CD14-positive monocyte (primary cell): ENCODE measurements at regions not wholly inside any gene's neighbourhood (a gene's known extent, or its start where the extent isn't known, plus 50 kb on each side); places are given as distances from the start of the nearest gene placed in this dataset.

Experiments
- DNase-seq, 3 donors: peaks; one replicate each; pipeline ENCODE4 v3.0.0-alpha.2; 2011 to 2022
- H2AFZ ChIP-seq: 2 replicates; pipeline ENCODE4 v1.6.0; 2012; ENCODE audit warnings: mild to moderate bottlenecking, low read depth, low read length, inconsistent platforms; ENCODE audit not compliant: insufficient read depth, poor library complexity, severe bottlenecking
- H3K27ac ChIP-seq, 2 donors: 1 replicate in 1 of 2; 2 replicates in 1 of 2; pipeline ENCODE4 v1.5.1; 2012 to 2013; ENCODE audit warnings: low read length in 2 of 2, control low read depth in 1 of 2, inconsistent platforms in 1 of 2, low read depth in 1 of 2, mild to moderate bottlenecking in 1 of 2
- H3K27me3 ChIP-seq, 2 donors: one replicate each; pipeline versions ENCODE4 v1.6.0 to v1.6.1; 2011 to 2013; ENCODE audit warnings: low read length in 2 of 2; ENCODE audit not compliant: control insufficient read depth in 2 of 2, insufficient read depth in 2 of 2
- H3K36me3 ChIP-seq, 2 donors: replicated peaks in 1 of 2; 1 replicate in 1 of 2; 2 replicates in 1 of 2; pipeline versions ENCODE4 v1.5.1 to v1.6.1; 2012 to 2013; ENCODE audit warnings: low read length in 2 of 2, control low read depth in 1 of 2, inconsistent platforms in 1 of 2, mild to moderate bottlenecking in 1 of 2; ENCODE audit not compliant: insufficient read depth in 2 of 2, control insufficient read depth in 1 of 2
- H3K4me1 ChIP-seq, 2 donors: 1 replicate in 1 of 2; 2 replicates in 1 of 2; pipeline versions ENCODE4 v1.5.1 to v1.6.1; 2012 to 2013; ENCODE audit warnings: low read length in 2 of 2, control low read depth in 1 of 2, inconsistent platforms in 1 of 2, mild to moderate bottlenecking in 1 of 2, moderate library complexity in 1 of 2; ENCODE audit not compliant: insufficient read depth in 2 of 2, control insufficient read depth in 1 of 2
- H3K4me2 ChIP-seq: replicated peaks from 2 replicates; pipeline ENCODE3; 2012; ENCODE audit warnings: low read length, moderate library complexity, mild to moderate bottlenecking; ENCODE audit not compliant: poor library complexity, severe bottlenecking; ENCODE audit errors: extremely low read depth
- H3K4me3 ChIP-seq, 3 experiments: fragments of 200-600 bp in 1 of 3; sonication (generic) in 1 of 3; replicated peaks in 1 of 3; 1 replicate in 2 of 3; 2 replicates in 1 of 3; pipeline ENCODE4 v1.5.1; 2011 to 2013; ENCODE audit warnings: low read length in 3 of 3, mild to moderate bottlenecking in 3 of 3, control low read depth in 2 of 3, low read depth in 2 of 3, inconsistent platforms in 1 of 3, moderate library complexity in 1 of 3
- H3K79me2 ChIP-seq: 2 replicates; pipeline ENCODE4 v1.6.0; 2012; ENCODE audit warnings: mild to moderate bottlenecking, control low read depth, inconsistent platforms, low read length, moderate library complexity; ENCODE audit not compliant: insufficient read depth
- H3K9ac ChIP-seq: 2 replicates; pipeline ENCODE4 v1.6.0; 2017; ENCODE audit warnings: low read length, mild to moderate bottlenecking; ENCODE audit not compliant: insufficient read depth, poor library complexity, severe bottlenecking
- H3K9me3 ChIP-seq, 2 donors: replicated peaks in 1 of 2; 1 replicate in 1 of 2; 2 replicates in 1 of 2; pipeline versions ENCODE4 v1.5.1 to v1.6.1; 2012 to 2013; ENCODE audit warnings: low read length in 2 of 2, control low read depth in 1 of 2; ENCODE audit not compliant: control insufficient read depth in 1 of 2, insufficient read depth in 1 of 2
- H4K20me1 ChIP-seq: 2 replicates; pipeline ENCODE4 v1.6.0; 2012; ENCODE audit warnings: mild to moderate bottlenecking, low read length, control low read depth, moderate library complexity; ENCODE audit not compliant: insufficient read depth
- H3K27ac Mint-ChIP-seq, 7 donors: one replicate each; pipeline ENCODE4 v1.8.0; 2020; ENCODE audit warnings: mild to moderate bottlenecking in 7 of 7, mixed read lengths in 7 of 7, moderate library complexity in 6 of 7, inconsistent platforms in 2 of 7
- H3K27me3 Mint-ChIP-seq, 3 donors: one replicate each; pipeline ENCODE4 v1.8.0; 2021 to 2022; ENCODE audit warnings: low read depth in 3 of 3, mild to moderate bottlenecking in 3 of 3, mixed read lengths in 3 of 3, moderate library complexity in 3 of 3, inconsistent platforms in 1 of 3
- H3K36me3 Mint-ChIP-seq, 2 donors: one replicate each; pipeline ENCODE4 v1.8.0; 2020; ENCODE audit warnings: mixed read lengths in 2 of 2, inconsistent platforms in 1 of 2, mild to moderate bottlenecking in 1 of 2
- H3K4me1 Mint-ChIP-seq: one replicate; pipeline ENCODE4 v1.8.0; 2020; ENCODE audit warnings: mild to moderate bottlenecking, mixed read lengths
- H3K4me3 Mint-ChIP-seq, 2 donors: one replicate each; pipeline ENCODE4 v1.8.0; 2020; ENCODE audit warnings: mild to moderate bottlenecking in 2 of 2, mixed read lengths in 2 of 2, moderate library complexity in 1 of 2
- H3K9me3 Mint-ChIP-seq, 7 donors: one replicate each; pipeline ENCODE4 v1.8.0; 2020 to 2022; ENCODE audit warnings: mixed read lengths in 7 of 7, mild to moderate bottlenecking in 6 of 7, moderate library complexity in 6 of 7, inconsistent platforms in 2 of 7
- WGBS: methylation state at CpG from one replicate; pipeline ENCODE4 v1.1.5; 2013; ENCODE audit warnings: missing lambda C conversion rate; ENCODE audit not compliant: insufficient coverage; 5-methylcytosine and 5-hydroxymethylcytosine counted together
- intact Hi-C, 2 donors: fragments of 100-400 bp; cut with micrococcal nuclease; formaldehyde crosslinking; loops; one replicate each; pipeline versions ENCODE4 v1.15.0 to v1.15.1; 2023
- TF ChIP-seq, protein P1 (sequence below): fragments of 200-600 bp; IDR thresholded peaks from one replicate; pipeline ENCODE4 v1.8.0; 2022; ENCODE audit warnings: antibody characterized with exemption, mild to moderate bottlenecking

DNA sequence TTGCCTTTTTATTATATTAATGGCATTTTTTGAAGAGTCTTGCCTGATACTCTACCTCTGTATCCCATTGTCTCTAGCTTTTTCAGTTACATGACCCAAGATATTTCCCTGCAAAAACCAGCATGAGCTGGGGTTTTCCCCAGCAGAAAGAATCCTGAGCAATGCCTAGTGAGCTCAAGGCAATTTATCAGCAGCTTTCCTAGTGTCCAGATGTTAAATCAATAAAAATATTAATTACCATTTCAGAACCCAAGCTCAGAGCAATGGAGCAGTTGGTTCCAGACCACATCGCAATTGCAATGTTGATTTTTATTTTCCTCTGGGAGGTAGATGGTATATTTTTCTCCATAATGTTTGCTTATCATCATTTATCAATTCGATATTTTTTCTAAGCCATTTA, 137.2 kb downstream of the RAB38 start:
- intact Hi-C loops, result no loop called here
- Histone ChIP-seq H3K27me3 (no peaks in the 10 kb centered on the region), H3K9ac (no peak overlapping the region), H3K27ac (no peak overlapping the region), H3K4me3 (no peak overlapping the region), H2AFZ (no peak overlapping the region), H3K4me2 (no peak overlapping the region), H3K9me3 (peaks cover 0 to 4% of the 10 kb centered on the region in 2 donors), H3K36me3 (no peaks in the 10 kb centered on the region), H4K20me1 (no peaks in the 10 kb centered on the region), H3K4me1 (no peaks in the 10 kb centered on the region), H3K79me2 (no peaks in the 10 kb centered on the region)
- TF ChIP-seq, protein P1, sequence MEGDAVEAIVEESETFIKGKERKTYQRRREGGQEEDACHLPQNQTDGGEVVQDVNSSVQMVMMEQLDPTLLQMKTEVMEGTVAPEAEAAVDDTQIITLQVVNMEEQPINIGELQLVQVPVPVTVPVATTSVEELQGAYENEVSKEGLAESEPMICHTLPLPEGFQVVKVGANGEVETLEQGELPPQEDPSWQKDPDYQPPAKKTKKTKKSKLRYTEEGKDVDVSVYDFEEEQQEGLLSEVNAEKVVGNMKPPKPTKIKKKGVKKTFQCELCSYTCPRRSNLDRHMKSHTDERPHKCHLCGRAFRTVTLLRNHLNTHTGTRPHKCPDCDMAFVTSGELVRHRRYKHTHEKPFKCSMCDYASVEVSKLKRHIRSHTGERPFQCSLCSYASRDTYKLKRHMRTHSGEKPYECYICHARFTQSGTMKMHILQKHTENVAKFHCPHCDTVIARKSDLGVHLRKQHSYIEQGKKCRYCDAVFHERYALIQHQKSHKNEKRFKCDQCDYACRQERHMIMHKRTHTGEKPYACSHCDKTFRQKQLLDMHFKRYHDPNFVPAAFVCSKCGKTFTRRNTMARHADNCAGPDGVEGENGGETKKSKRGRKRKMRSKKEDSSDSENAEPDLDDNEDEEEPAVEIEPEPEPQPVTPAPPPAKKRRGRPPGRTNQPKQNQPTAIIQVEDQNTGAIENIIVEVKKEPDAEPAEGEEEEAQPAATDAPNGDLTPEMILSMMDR, result no peak
- WGBS, result no CpG with 5 or more reads among the region's 2 CpGs
- H3K36me3 Mint-ChIP-seq, result no peaks in the 10 kb centered on the region
- H3K9me3 Mint-ChIP-seq, result peaks cover 0 to 7% (median 3%) of the 10 kb centered on the region in 7 donors
- peaks cover 0 to 5% (median 1%) of the 10 kb centered on the region in 3 donors for H3K27me3 Mint-ChIP-seq
- H3K4me3 Mint-ChIP-seq, result no peak overlapping the region
- H3K4me1 Mint-ChIP-seq, result no peaks in the 10 kb centered on the region
- H3K27ac Mint-ChIP-seq, result no peak overlapping the region
- DNase-seq, result no peak

DNA sequence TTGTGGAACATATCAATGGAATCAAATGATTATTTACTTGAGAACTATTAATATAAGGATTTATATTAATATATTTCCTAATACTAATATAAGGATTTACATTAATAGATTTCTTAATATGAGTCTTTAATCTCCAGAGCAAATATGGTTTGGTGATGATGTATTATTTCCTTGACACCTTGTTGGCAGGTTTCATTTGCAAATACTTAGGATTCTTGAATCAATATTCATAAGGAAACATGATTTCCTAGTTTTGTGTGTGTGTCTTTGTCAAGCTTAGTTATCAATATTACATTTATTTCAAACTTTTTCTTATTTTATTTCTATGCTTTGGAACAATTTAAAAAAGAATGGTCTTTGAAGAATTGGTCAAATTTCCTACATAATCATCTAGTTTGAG, 138.5 kb downstream of the RAB38 start:
- no peak for DNase-seq
- Mint-ChIP-seq H3K4me1 (no peaks in the 10 kb centered on the region), H3K27ac (no peak overlapping the region), H3K27me3 (peaks cover 0 to 2% (median 0%) of the 10 kb centered on the region in 3 donors), H3K9me3 (peaks cover 0 to 7% (median 3%) of the 10 kb centered on the region in 7 donors), H3K4me3 (no peak overlapping the region), H3K36me3 (no peaks in the 10 kb centered on the region)
- Histone ChIP-seq H3K9ac (no peak overlapping the region), H3K4me1 (no peaks in the 10 kb centered on the region), H3K27ac (no peak overlapping the region), H3K4me2 (no peak overlapping the region), H3K4me3 (no peak overlapping the region), H4K20me1 (no peaks in the 10 kb centered on the region), H3K36me3 (no peaks in the 10 kb centered on the region), H3K79me2 (no peaks in the 10 kb centered on the region), H3K27me3 (no peaks in the 10 kb centered on the region), H2AFZ (no peak overlapping the region), H3K9me3 (peaks cover 0 to 4% of the 10 kb centered on the region in 2 donors)
- intact Hi-C loops, result no loop called here
- TF ChIP-seq, protein P1, result no peak
